Superior temporal gyrus (tissue), 1 donor: ENCODE measurements at regions not wholly inside any gene's neighbourhood (a gene's known extent, or its start where the extent isn't known, plus 50 kb on each side); places are given as distances from the start of the nearest gene placed in this dataset.
"Not testable (repeated sequence)": the region's sequence is repeated elsewhere in the genome, so short reads cannot be mapped to it uniquely, and the experiment has no call there.

Experiments
- DNase-seq: peaks from one replicate; pipeline ENCODE4 v3.0.0-alpha.2; 2016; ENCODE audit errors: extremely low spot score

GRCh38 chr13:74575729-74576125 is 441.5 kb upstream of the KLF12 start:
- peak; percentile 68 for DNase-seq

GRCh38 chr13:74574964-74575728 is 440.9 kb upstream of the KLF12 start:
- DNase-seq = no peak

GRCh38 chr13:74573654-74574053 is 439.4 kb upstream of the KLF12 start:
- DNase-seq = no peak

GRCh38 chr13:74571811-74572210 is 437.6 kb upstream of the KLF12 start:
- DNase-seq = no peak

GRCh38 chr13:74570834-74571233 is 436.6 kb upstream of the KLF12 start:
- no peak for DNase-seq

GRCh38 chr13:74570046-74570445 is 435.8 kb upstream of the KLF12 start:
- DNase-seq = no peak

- no peak for DNase-seq
Measured at GRCh38 chr13:74569251-74569650, 435.0 kb upstream of the KLF12 start.

GRCh38 chr13:74567485-74567884 is 433.3 kb upstream of the KLF12 start:
- no peak for DNase-seq

GRCh38 chr13:74562381-74562780 is 428.2 kb upstream of the KLF12 start:
- no peak for DNase-seq

- DNase-seq = no peak
Measured at GRCh38 chr13:74561155-74561554, 427.0 kb upstream of the KLF12 start.

GRCh38 chr13:74560325-74560724 is 426.1 kb upstream of the KLF12 start:
- no peak for DNase-seq

- DNase-seq = no peak
Measured at GRCh38 chr13:74557870-74558269, 423.7 kb upstream of the KLF12 start.

- no peak for DNase-seq
Measured at GRCh38 chr13:74555651-74556420, 421.6 kb upstream of the KLF12 start.

- DNase-seq = no peak
Measured at GRCh38 chr13:74555276-74555625, 421.0 kb upstream of the KLF12 start.

GRCh38 chr13:74554569-74555275 is 420.5 kb upstream of the KLF12 start:
- no peak for DNase-seq

GRCh38 chr13:74550039-74550438 is 415.8 kb upstream of the KLF12 start:
- DNase-seq = no peak

- DNase-seq = not testable (repeated sequence)
Measured at GRCh38 chr13:74536649-74537048, 402.4 kb upstream of the KLF12 start.

GRCh38 chr13:74533226-74533625 is 399.0 kb upstream of the KLF12 start:
- DNase-seq = no peak

- no peak for DNase-seq
Measured at GRCh38 chr13:74530011-74530410, 395.8 kb upstream of the KLF12 start.

- DNase-seq = no peak
Measured at GRCh38 chr13:74528734-74529513, 394.7 kb upstream of the KLF12 start.

GRCh38 chr13:74523057-74523456 is 388.9 kb upstream of the KLF12 start:
- no peak for DNase-seq

- no peak for DNase-seq
Measured at GRCh38 chr13:74511523-74511922, 377.3 kb upstream of the KLF12 start.
